SK-N-SH (cell line): ENCODE measurements at regions not wholly inside any gene's neighbourhood (a gene's known extent, or its start where the extent isn't known, plus 50 kb on each side); places are given as distances from the start of the nearest gene placed in this dataset.

Experiments used
- CTCF ChIA-PET: fragments of 300-600, 350-600 bp; formaldehyde crosslinking; extraction: SDS; loops from one replicate; lab custom pipeline; 2021; lab: Yijun Ruan, JAX
- POLR2A ChIA-PET: fragments of 350-600 bp; sonication (Branson Sonifier 250); formaldehyde crosslinking; extraction: SDS; loops from one replicate; lab custom pipeline; 2020; ENCODE audit warnings: antibody characterized with exemption, inconsistent platforms; lab: Yijun Ruan, JAX
- DNase-seq: peaks from one replicate; pipeline ENCODE4 v3.0.0; 2012
- H2AFZ ChIP-seq: fragments of 200-600 bp; sonication (generic); 2 replicates; pipeline ENCODE4 v1.8.1; 2016; ENCODE audit warnings: antibody characterized with exemption, mild to moderate bottlenecking, low read depth
- H3F3A ChIP-seq: fragments of 200-600 bp; sonication (generic); replicated peaks from 2 replicates; pipeline ENCODE3; 2016; ENCODE audit warnings: antibody characterized with exemption, mild to moderate bottlenecking; ENCODE audit not compliant: insufficient read depth
- H3K27ac ChIP-seq, 2 experiments: fragments of 200-500 bp in 1 of 2; fragments of 200-600 bp in 1 of 2; sonication (Bioruptor generic) in 1 of 2; sonication (generic), shearing (Covaris generic) in 1 of 2; 2 replicates each; pipeline versions ENCODE4 v1.5.1 to v1.6.1; 2014 to 2016; ENCODE audit warnings: low read depth in 2 of 2, inconsistent platforms in 1 of 2, low read length in 1 of 2, mild to moderate bottlenecking in 1 of 2, mixed read lengths in 1 of 2
- H3K27me3 ChIP-seq: fragments of 200-600 bp; sonication (generic), shearing (Covaris generic); 2 replicates; pipeline ENCODE4 v1.6.1; 2016; ENCODE audit warnings: mixed run types; ENCODE audit not compliant: insufficient read depth
- H3K36me3 ChIP-seq, 2 experiments: fragments of 200-500 bp in 1 of 2; fragments of 200-600 bp in 1 of 2; sonication (Bioruptor generic) in 1 of 2; sonication (generic) in 1 of 2; replicated peaks in 1 of 2; 2 replicates each; pipeline versions ENCODE3 to v1.5.1; 2014 to 2016; ENCODE audit warnings: low read length in 1 of 2, mild to moderate bottlenecking in 1 of 2; ENCODE audit not compliant: insufficient read depth in 2 of 2, control insufficient read depth in 1 of 2
- H3K4me1 ChIP-seq, 2 experiments: fragments of 200-500 bp in 1 of 2; fragments of 200-600 bp in 1 of 2; sonication (Bioruptor generic) in 1 of 2; sonication (generic), shearing (Covaris generic) in 1 of 2; 2 replicates each; pipeline versions ENCODE4 v1.5.1 to v1.6.1; 2014 to 2016; ENCODE audit warnings: low read depth in 1 of 2, low read length in 1 of 2, mixed run types in 1 of 2; ENCODE audit not compliant: insufficient read depth in 2 of 2, control insufficient read depth in 1 of 2
- H3K4me2 ChIP-seq: fragments of 200-600 bp; sonication (generic), shearing (Covaris generic); 2 replicates; pipeline ENCODE4 v1.6.1; 2017; ENCODE audit warnings: mixed run types
- H3K4me3 ChIP-seq, 2 experiments: fragments of 200-500 bp in 1 of 2; fragments of 200-600 bp in 1 of 2; sonication (Bioruptor generic) in 1 of 2; sonication (generic), shearing (Covaris generic) in 1 of 2; 2 replicates each; pipeline versions ENCODE4 v1.5.1 to v1.8.1; 2014 to 2016; ENCODE audit warnings: low read depth in 2 of 2, inconsistent platforms in 1 of 2, low read length in 1 of 2, mild to moderate bottlenecking in 1 of 2, mixed read lengths in 1 of 2, moderate library complexity in 1 of 2
- H3K79me2 ChIP-seq: fragments of 200-600 bp; sonication (generic); 2 replicates; pipeline ENCODE4 v1.8.1; 2017; ENCODE audit warnings: mild to moderate bottlenecking; ENCODE audit not compliant: insufficient read depth
- H3K9ac ChIP-seq: fragments of 200-600 bp; sonication (generic); 2 replicates; pipeline ENCODE4 v1.6.1; 2017; ENCODE audit warnings: mixed run types
- H3K9me2 ChIP-seq: fragments of 200-600 bp; sonication (generic); 2 replicates; pipeline ENCODE4 v1.6.1; 2017; ENCODE audit warnings: mixed run types
- H3K9me3 ChIP-seq: fragments of 200-600 bp; sonication (generic); 2 replicates; pipeline ENCODE4 v1.6.1; 2017; ENCODE audit warnings: mixed run types, mild to moderate bottlenecking, moderate library complexity
- H4K20me1 ChIP-seq: fragments of 200-600 bp; sonication (generic); 2 replicates; pipeline ENCODE4 v1.6.1; 2017; ENCODE audit warnings: mild to moderate bottlenecking, mixed run types; ENCODE audit not compliant: insufficient read depth
- CHD2 ChIP-seq: fragments of 150-350 bp; IDR thresholded peaks from 2 replicates; pipeline ENCODE4 v1.6.1; 2018; ENCODE audit warnings: low read length; ENCODE audit not compliant: partially characterized antibody
- ELF1 ChIP-seq: IDR thresholded peaks from 2 replicates; pipeline ENCODE4 v1.4.0; 2012
- EP300 ChIP-seq, 2 experiments: IDR thresholded peaks; 2 replicates each; pipeline versions ENCODE4 v1.4.0 to v1.6.1; 2012; ENCODE audit warnings: borderline replicate concordance in 1 of 2, low read depth in 1 of 2, low read length in 1 of 2
- FOXM1 ChIP-seq: IDR thresholded peaks from 2 replicates; pipeline ENCODE4 v1.4.0; 2012; ENCODE audit warnings: low read depth, mild to moderate bottlenecking
- GABPA ChIP-seq: IDR thresholded peaks from 2 replicates; pipeline ENCODE4 v1.4.0; 2012; ENCODE audit warnings: low read depth, mild to moderate bottlenecking
- GATA2 ChIP-seq: sonication (generic); formaldehyde crosslinking; IDR thresholded peaks from 2 replicates; pipeline ENCODE4 v1.5.0; 2020; ENCODE audit warnings: mild to moderate bottlenecking, missing genetic modification reagents
- JUND ChIP-seq: IDR thresholded peaks from 2 replicates; pipeline ENCODE4 v1.4.0; 2012
- MXI1 ChIP-seq: IDR thresholded peaks from 2 replicates; pipeline ENCODE4 v1.6.1; 2012; ENCODE audit warnings: mild to moderate bottlenecking, low read depth, low read length, improper control_type of control experiment
- NFIC ChIP-seq: IDR thresholded peaks from 2 replicates; pipeline ENCODE4 v1.4.0; 2012; ENCODE audit warnings: borderline replicate concordance
- POLR2AphosphoS5 ChIP-seq: IDR thresholded peaks from 2 replicates; pipeline ENCODE4 v1.6.1; 2012; ENCODE audit warnings: low read depth, low read length
- RAD21 ChIP-seq: IDR thresholded peaks from 2 replicates; pipeline ENCODE4 v1.6.1; 2012; ENCODE audit warnings: mild to moderate bottlenecking, low read length
- RCOR1 ChIP-seq: fragments of 150-350 bp; IDR thresholded peaks from 2 replicates; pipeline ENCODE4 v1.6.1; 2017; ENCODE audit warnings: antibody characterized with exemption, low read length
- RFX5 ChIP-seq: IDR thresholded peaks from 2 replicates; pipeline ENCODE4 v1.6.1; 2012; ENCODE audit warnings: mild to moderate bottlenecking, improper control_type of control experiment, low read length
- RXRA ChIP-seq: IDR thresholded peaks from 2 replicates; pipeline ENCODE4 v1.4.0; 2012; ENCODE audit warnings: low read depth, mild to moderate bottlenecking, borderline replicate concordance
- SIN3A ChIP-seq: IDR thresholded peaks from 2 replicates; pipeline ENCODE4 v1.6.1; 2012; ENCODE audit warnings: low read depth, mild to moderate bottlenecking, low read length, moderate library complexity, borderline replicate concordance
- TAF1 ChIP-seq: IDR thresholded peaks from 2 replicates; pipeline ENCODE4 v1.6.1; 2012; ENCODE audit warnings: low read depth, mild to moderate bottlenecking, low read length, moderate library complexity, borderline replicate concordance
- TCF12 ChIP-seq: IDR thresholded peaks from 2 replicates; pipeline ENCODE4 v1.4.0; 2012
- TEAD4 ChIP-seq: IDR thresholded peaks from 2 replicates; pipeline ENCODE4 v1.4.0; 2012; ENCODE audit warnings: mild to moderate bottlenecking, borderline replicate concordance; ENCODE audit not compliant: insufficient read depth
- YY1 ChIP-seq: IDR thresholded peaks from 2 replicates; pipeline ENCODE4 v1.4.0; 2012; ENCODE audit warnings: low read depth, mild to moderate bottlenecking
- WGBS: methylation state at CpG from one replicate; pipeline ENCODE4 v1.1.6; 2017; ENCODE audit warnings: low lambda C conversion rate; 5-methylcytosine and 5-hydroxymethylcytosine counted together
- TF ChIP-seq, protein P1 (sequence below): IDR thresholded peaks from 2 replicates; pipeline ENCODE4 v1.4.0; 2012; ENCODE audit warnings: low read depth
- TF ChIP-seq, protein P2 (sequence below): fragments of 200-600 bp; sonication (generic); IDR thresholded peaks from 2 replicates; pipeline ENCODE4 v1.6.1; 2017; ENCODE audit warnings: antibody characterized with exemption, mild to moderate bottlenecking, moderate library complexity
- TF ChIP-seq, protein P3 (sequence below): fragments of 150-350 bp; IDR thresholded peaks from 2 replicates; pipeline ENCODE4 v1.6.1; 2016; ENCODE audit warnings: mild to moderate bottlenecking, low read depth, low read length
- TF ChIP-seq, protein P4 (sequence below): IDR thresholded peaks from 2 replicates; pipeline ENCODE4 v1.4.0; 2012; ENCODE audit warnings: low read depth, borderline replicate concordance
- TF ChIP-seq, protein P5 (sequence below): IDR thresholded peaks from 2 replicates; pipeline ENCODE4; 2012
- TF ChIP-seq, protein P6 (sequence below): fragments of 150-350 bp; IDR thresholded peaks from 2 replicates; pipeline ENCODE4 v1.6.1; 2017; ENCODE audit warnings: antibody characterized with exemption, low read length, low read depth, borderline replicate concordance

DNA sequence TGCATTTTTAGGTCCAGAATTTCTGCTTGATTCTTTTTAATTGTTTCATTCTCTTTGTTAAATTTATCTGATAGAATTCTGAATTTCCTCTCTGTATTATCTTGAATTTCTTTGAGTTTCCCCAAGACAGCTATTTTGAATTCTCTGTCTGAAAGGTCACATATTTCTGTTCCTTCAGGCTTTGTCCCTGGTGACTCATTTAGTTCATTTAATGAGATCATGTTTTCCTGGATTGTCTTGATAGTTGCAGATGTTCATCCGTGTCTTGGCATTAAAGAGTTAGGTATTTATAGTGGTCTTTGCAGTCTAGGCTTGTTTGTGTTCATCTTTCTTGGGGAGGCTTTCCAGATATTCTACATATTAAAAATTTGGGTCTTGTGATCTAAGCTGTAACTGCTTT is 694.8 kb upstream of the CCDC179 start:
- no peaks in the 10 kb centered on the region for H3K9me2 ChIP-seq
- H3K9me3 ChIP-seq: no peaks in the 10 kb centered on the region
- no peak overlapping the region for H3K4me2 ChIP-seq
- H2AFZ ChIP-seq: no peak overlapping the region
- DNase-seq: no peak
- no peaks in the 10 kb centered on the region for H3K4me1 ChIP-seq
- no peaks in the 10 kb centered on the region for H3K79me2 ChIP-seq
- H3K9ac ChIP-seq: no peak overlapping the region
- H3K36me3 ChIP-seq: no peaks in the 10 kb centered on the region
- WGBS: 35% methylated on average over 1 of the region's 1 CpG
- CTCF ChIA-PET: interaction anchor here (0.9 to 2.1 kb wide), 2 partner anchors 15 to 19 kb away, joined by 3 to 10 read pairs; no protein-coding TSS in a partner anchor
- POLR2A ChIA-PET: no interaction called here
- H3K27me3 ChIP-seq: no peaks in the 10 kb centered on the region
- TF ChIP-seq, protein P1, sequence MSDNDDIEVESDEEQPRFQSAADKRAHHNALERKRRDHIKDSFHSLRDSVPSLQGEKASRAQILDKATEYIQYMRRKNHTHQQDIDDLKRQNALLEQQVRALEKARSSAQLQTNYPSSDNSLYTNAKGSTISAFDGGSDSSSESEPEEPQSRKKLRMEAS: no peak
- TF ChIP-seq ELF1 (no peak), JUND (no peak), YY1 (no peak), RAD21 (no peak), RFX5 (no peak), NFIC (no peak), MXI1 (no peak), RCOR1 (no peak), POLR2AphosphoS5 (no peak), TCF12 (no peak), EP300 (IDR thresholded peaks at IDR 0.05; ENCODE audit: borderline replicate concordance in 1 of 2, low read depth in 1 of 2, low read length in 1 of 2) (no peak), RXRA (no peak), GABPA (no peak), CHD2 (no peak), TAF1 (no peak), SIN3A (no peak)
- TF ChIP-seq, protein P2, sequence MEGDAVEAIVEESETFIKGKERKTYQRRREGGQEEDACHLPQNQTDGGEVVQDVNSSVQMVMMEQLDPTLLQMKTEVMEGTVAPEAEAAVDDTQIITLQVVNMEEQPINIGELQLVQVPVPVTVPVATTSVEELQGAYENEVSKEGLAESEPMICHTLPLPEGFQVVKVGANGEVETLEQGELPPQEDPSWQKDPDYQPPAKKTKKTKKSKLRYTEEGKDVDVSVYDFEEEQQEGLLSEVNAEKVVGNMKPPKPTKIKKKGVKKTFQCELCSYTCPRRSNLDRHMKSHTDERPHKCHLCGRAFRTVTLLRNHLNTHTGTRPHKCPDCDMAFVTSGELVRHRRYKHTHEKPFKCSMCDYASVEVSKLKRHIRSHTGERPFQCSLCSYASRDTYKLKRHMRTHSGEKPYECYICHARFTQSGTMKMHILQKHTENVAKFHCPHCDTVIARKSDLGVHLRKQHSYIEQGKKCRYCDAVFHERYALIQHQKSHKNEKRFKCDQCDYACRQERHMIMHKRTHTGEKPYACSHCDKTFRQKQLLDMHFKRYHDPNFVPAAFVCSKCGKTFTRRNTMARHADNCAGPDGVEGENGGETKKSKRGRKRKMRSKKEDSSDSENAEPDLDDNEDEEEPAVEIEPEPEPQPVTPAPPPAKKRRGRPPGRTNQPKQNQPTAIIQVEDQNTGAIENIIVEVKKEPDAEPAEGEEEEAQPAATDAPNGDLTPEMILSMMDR: no peak
- TF ChIP-seq, all 33 proteins: peak for 0
- Histone ChIP-seq H3F3A (peaks cover 7% of the 10 kb centered on the region), H4K20me1 (no peaks in the 10 kb centered on the region), H3K27ac (no peak overlapping the region), H3K4me3 (no peak overlapping the region)

DNA sequence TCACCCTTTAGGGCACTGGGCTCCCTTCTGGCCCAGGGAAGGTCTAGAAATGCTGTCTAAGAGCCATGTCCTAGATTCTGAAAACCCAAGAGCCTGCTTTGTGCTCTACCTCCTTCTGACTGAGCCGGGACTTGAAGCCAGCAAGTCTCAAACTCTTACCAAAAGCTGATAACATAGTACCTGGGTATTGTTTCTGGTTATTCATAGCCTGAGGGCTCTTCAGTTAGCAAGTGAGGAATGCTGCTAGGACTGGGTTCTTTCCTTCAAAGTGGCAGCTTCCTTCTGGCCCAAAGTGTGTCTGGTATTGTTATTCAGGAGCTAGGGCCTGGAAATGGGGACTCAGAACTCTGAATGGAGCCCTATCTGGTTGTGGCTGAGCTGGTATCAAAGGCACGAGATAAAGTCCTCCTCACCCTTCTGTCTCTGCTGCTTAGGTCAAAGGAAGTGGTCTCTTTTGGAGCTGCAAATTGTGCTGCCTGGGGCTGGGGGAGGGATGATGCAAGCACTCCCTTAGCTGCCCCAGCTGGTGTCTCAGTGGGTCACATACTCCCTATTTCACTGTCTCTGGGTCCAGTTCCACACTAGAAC is 696.0 kb upstream of the CCDC179 start:
- H3K9ac ChIP-seq: no peak overlapping the region
- H3K4me3 ChIP-seq: no peak overlapping the region
- WGBS: 54% methylated on average over 2 of the region's 2 CpGs
- no peaks in the 10 kb centered on the region for H3K79me2 ChIP-seq
- no peak overlapping the region for H3K27ac ChIP-seq
- no peaks in the 10 kb centered on the region for H4K20me1 ChIP-seq
- no peak overlapping the region for H3K4me2 ChIP-seq
- CTCF ChIA-PET: interaction anchor here (0.9 to 1.8 kb wide), 2 partner anchors 16 to 98 kb away, joined by 3 to 10 read pairs; no protein-coding TSS in a partner anchor
- H2AFZ ChIP-seq: no peak overlapping the region
- H3K4me1 ChIP-seq: no peaks in the 10 kb centered on the region
- no peaks in the 10 kb centered on the region for H3K36me3 ChIP-seq
- H3F3A ChIP-seq: peaks cover 7% of the 10 kb centered on the region
- no peaks in the 10 kb centered on the region for H3K9me3 ChIP-seq
- POLR2A ChIA-PET: no interaction called here
- no peaks in the 10 kb centered on the region for H3K27me3 ChIP-seq
- no peaks in the 10 kb centered on the region for H3K9me2 ChIP-seq
- no peak for DNase-seq
- TF ChIP-seq MXI1 (no peak), TEAD4 (no peak), TCF12 (no peak), GABPA (no peak), ELF1 (no peak), YY1 (no peak), FOXM1 (no peak), RFX5 (no peak), GATA2 (CRISPR knock-in tag) (no peak)
- TF ChIP-seq, protein P3, sequence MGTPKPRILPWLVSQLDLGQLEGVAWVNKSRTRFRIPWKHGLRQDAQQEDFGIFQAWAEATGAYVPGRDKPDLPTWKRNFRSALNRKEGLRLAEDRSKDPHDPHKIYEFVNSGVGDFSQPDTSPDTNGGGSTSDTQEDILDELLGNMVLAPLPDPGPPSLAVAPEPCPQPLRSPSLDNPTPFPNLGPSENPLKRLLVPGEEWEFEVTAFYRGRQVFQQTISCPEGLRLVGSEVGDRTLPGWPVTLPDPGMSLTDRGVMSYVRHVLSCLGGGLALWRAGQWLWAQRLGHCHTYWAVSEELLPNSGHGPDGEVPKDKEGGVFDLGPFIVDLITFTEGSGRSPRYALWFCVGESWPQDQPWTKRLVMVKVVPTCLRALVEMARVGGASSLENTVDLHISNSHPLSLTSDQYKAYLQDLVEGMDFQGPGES: no peak
- TF ChIP-seq, protein P4, sequence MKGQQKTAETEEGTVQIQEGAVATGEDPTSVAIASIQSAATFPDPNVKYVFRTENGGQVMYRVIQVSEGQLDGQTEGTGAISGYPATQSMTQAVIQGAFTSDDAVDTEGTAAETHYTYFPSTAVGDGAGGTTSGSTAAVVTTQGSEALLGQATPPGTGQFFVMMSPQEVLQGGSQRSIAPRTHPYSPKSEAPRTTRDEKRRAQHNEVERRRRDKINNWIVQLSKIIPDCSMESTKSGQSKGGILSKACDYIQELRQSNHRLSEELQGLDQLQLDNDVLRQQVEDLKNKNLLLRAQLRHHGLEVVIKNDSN: no peak
- TF ChIP-seq, protein P5, sequence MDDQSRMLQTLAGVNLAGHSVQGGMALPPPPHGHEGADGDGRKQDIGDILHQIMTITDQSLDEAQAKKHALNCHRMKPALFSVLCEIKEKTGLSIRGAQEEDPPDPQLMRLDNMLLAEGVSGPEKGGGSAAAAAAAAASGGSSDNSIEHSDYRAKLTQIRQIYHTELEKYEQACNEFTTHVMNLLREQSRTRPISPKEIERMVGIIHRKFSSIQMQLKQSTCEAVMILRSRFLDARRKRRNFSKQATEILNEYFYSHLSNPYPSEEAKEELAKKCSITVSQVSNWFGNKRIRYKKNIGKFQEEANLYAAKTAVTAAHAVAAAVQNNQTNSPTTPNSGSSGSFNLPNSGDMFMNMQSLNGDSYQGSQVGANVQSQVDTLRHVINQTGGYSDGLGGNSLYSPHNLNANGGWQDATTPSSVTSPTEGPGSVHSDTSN: no peak
- TF ChIP-seq, protein P6, sequence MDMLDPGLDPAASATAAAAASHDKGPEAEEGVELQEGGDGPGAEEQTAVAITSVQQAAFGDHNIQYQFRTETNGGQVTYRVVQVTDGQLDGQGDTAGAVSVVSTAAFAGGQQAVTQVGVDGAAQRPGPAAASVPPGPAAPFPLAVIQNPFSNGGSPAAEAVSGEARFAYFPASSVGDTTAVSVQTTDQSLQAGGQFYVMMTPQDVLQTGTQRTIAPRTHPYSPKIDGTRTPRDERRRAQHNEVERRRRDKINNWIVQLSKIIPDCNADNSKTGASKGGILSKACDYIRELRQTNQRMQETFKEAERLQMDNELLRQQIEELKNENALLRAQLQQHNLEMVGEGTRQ: no peak
